ENCODE measurements at regions not wholly inside any gene's neighbourhood (a gene's known extent, or its start where the extent isn't known, plus 50 kb on each side); places are given as distances from the start of the nearest gene placed in this dataset.

- TF ChIP-seq CTCF (IDR thresholded peaks at IDR 0.05; ENCODE audit: poor library complexity, severe bottlenecking): no peak
- TF ChIP-seq, protein P1, sequence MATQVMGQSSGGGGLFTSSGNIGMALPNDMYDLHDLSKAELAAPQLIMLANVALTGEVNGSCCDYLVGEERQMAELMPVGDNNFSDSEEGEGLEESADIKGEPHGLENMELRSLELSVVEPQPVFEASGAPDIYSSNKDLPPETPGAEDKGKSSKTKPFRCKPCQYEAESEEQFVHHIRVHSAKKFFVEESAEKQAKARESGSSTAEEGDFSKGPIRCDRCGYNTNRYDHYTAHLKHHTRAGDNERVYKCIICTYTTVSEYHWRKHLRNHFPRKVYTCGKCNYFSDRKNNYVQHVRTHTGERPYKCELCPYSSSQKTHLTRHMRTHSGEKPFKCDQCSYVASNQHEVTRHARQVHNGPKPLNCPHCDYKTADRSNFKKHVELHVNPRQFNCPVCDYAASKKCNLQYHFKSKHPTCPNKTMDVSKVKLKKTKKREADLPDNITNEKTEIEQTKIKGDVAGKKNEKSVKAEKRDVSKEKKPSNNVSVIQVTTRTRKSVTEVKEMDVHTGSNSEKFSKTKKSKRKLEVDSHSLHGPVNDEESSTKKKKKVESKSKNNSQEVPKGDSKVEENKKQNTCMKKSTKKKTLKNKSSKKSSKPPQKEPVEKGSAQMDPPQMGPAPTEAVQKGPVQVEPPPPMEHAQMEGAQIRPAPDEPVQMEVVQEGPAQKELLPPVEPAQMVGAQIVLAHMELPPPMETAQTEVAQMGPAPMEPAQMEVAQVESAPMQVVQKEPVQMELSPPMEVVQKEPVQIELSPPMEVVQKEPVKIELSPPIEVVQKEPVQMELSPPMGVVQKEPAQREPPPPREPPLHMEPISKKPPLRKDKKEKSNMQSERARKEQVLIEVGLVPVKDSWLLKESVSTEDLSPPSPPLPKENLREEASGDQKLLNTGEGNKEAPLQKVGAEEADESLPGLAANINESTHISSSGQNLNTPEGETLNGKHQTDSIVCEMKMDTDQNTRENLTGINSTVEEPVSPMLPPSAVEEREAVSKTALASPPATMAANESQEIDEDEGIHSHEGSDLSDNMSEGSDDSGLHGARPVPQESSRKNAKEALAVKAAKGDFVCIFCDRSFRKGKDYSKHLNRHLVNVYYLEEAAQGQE (IDR thresholded peaks at IDR 0.05; ENCODE audit: borderline replicate concordance): no peak
- no peak for TF ChIP-seq TAF1 (IDR thresholded peaks at IDR 0.05; ENCODE audit: low read depth)
- TF ChIP-seq SMC3 (conservative IDR thresholded peaks at IDR 0.05; ENCODE audit: poor library complexity): no peak
- no peak for TF ChIP-seq RAD21 (conservative IDR thresholded peaks at IDR 0.05)
- no peak for TF ChIP-seq EZH2 (IDR thresholded peaks at IDR 0.05; ENCODE audit: borderline replicate concordance, insufficient read depth, low read length, poor library complexity, severe bottlenecking)
- TF ChIP-seq EP300 (conservative IDR thresholded peaks at IDR 0.05; ENCODE audit: poor library complexity, severe bottlenecking): no peak
- no peak for TF ChIP-seq MXI1 (conservative IDR thresholded peaks at IDR 0.05; ENCODE audit: poor library complexity, severe bottlenecking)
- no peak for TF ChIP-seq POLR2AphosphoS5 (IDR thresholded peaks at IDR 0.05)
These were observed 144.8 kb upstream of the FOXA2 start for GRCh38 chr20:22729180-22729579.

All from neural cell (in vitro differentiated cells).